ENCODE measurements at regions not wholly inside any gene's neighbourhood (a gene's known extent, or its start where the extent isn't known, plus 50 kb on each side); places are given as distances from the start of the nearest gene placed in this dataset.

DNA sequence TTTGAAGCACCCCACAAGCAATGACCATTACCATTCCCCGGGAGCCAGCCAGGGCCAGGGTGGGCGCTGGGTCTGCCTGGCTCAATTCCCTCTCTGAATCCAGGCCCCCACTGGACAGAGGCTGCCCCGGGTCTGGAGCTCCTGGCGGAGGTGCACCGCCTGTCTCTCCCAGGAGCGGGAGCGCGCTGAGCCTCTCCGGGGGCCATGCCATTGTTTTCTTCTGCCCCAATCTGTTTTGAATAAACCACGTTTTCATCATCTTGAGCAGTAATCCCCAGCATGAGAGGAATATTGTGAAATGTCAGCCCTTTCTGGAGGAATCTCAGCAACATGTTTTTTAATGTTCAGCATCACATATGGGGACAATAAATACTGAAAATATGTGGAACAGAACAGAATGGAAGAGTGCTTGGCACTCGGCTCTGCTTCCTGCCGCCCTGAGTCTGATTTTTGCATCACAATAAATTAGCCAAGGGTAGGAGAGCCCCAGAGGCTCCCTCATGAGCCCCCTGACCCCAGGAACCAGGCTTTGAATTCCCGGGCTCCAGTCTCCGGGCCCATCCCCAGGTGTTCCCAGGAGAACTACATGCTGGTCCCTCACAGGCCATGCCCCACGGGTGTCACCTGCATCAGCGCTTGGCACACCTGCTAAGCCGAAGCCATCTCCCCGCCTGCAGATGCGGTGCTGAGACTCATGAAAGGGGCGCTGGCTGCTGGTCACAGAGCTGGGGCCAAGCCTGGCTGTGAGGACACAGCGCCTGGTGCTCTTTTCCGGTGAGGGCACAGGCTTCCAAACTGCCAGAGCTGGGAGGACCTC is 88.8 kb downstream of the INHBB start:
- TF ChIP-seq, protein P1, sequence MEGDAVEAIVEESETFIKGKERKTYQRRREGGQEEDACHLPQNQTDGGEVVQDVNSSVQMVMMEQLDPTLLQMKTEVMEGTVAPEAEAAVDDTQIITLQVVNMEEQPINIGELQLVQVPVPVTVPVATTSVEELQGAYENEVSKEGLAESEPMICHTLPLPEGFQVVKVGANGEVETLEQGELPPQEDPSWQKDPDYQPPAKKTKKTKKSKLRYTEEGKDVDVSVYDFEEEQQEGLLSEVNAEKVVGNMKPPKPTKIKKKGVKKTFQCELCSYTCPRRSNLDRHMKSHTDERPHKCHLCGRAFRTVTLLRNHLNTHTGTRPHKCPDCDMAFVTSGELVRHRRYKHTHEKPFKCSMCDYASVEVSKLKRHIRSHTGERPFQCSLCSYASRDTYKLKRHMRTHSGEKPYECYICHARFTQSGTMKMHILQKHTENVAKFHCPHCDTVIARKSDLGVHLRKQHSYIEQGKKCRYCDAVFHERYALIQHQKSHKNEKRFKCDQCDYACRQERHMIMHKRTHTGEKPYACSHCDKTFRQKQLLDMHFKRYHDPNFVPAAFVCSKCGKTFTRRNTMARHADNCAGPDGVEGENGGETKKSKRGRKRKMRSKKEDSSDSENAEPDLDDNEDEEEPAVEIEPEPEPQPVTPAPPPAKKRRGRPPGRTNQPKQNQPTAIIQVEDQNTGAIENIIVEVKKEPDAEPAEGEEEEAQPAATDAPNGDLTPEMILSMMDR (IDR thresholded peaks at IDR 0.05), result no peak
- TF ChIP-seq EZH2 (IDR thresholded peaks at IDR 0.05; ENCODE audit: borderline replicate concordance, insufficient read depth, low read depth, low read length, poor library complexity, severe bottlenecking), result no peak
- Histone ChIP-seq H4K20me1 (ENCODE audit: control insufficient read depth, insufficient read depth, low read length, poor library complexity, severe bottlenecking) (no peaks in the 10 kb centered on the region), H3K4me1 (ENCODE audit: control insufficient read depth in 2 of 2, insufficient read depth in 2 of 2, low read length in 2 of 2) (no peaks in the 10 kb centered on the region), H3K27me3 (replicated peaks in 1 of 4; ENCODE audit: control extremely low read depth in 1 of 4, control insufficient read depth in 3 of 4, insufficient read depth in 4 of 4, low read length in 3 of 4) (peaks cover 0 to 11% (median 0%) of the 10 kb centered on the region in 4 experiments), H3K9ac (ENCODE audit: low read length) (no peak overlapping the region), H3K9me3 (ENCODE audit: control extremely low read depth in 1 of 3, control insufficient read depth in 2 of 3, insufficient read depth in 1 of 3, low read length in 2 of 3) (peaks cover 0 to 5% (median 0%) of the 10 kb centered on the region in 3 donors), H3K27ac (ENCODE audit: low read length in 2 of 2) (no peak overlapping the region), H3K4me3 (ENCODE audit: control extremely low read depth in 1 of 5, extremely low read depth in 1 of 5, insufficient read depth in 1 of 5, low read depth in 2 of 5, low read length in 4 of 5) (no peak overlapping the region), H3K79me2 (ENCODE audit: control insufficient read depth, insufficient read depth, low read length) (no peaks in the 10 kb centered on the region), H3K36me3 (replicated peaks in 1 of 2; ENCODE audit: control extremely low read depth in 1 of 2, control insufficient read depth in 1 of 2, extremely low read depth in 1 of 2, insufficient read depth in 2 of 2, low read length in 1 of 2) (no peaks in the 10 kb centered on the region), H3K4me2 (replicated peaks; ENCODE audit: low read depth, low read length, poor library complexity, severe bottlenecking) (no peak overlapping the region), H2AFZ (ENCODE audit: insufficient read depth, low read depth, low read length, poor library complexity, severe bottlenecking) (no peak overlapping the region)
- Mint-ChIP-seq H3K9me3 (ENCODE audit: insufficient read depth) (no peaks in the 10 kb centered on the region), H3K4me3 (no peak overlapping the region), H3K27ac (no peak overlapping the region), H3K27me3 (peaks cover 21% of the 10 kb centered on the region), H3K4me1 (no peaks in the 10 kb centered on the region)
- POLR2A ChIA-PET, result no interaction called here
- DNase-seq, result no peak
- 76% methylated on average over 20 of the region's 22 CpGs for WGBS (ENCODE audit: insufficient coverage)
- ATAC-seq (ENCODE audit: low read depth), result no peak
- CTCF ChIA-PET, result no interaction called here
- intact Hi-C loops (cut with micrococcal nuclease), result no loop called here

DNA sequence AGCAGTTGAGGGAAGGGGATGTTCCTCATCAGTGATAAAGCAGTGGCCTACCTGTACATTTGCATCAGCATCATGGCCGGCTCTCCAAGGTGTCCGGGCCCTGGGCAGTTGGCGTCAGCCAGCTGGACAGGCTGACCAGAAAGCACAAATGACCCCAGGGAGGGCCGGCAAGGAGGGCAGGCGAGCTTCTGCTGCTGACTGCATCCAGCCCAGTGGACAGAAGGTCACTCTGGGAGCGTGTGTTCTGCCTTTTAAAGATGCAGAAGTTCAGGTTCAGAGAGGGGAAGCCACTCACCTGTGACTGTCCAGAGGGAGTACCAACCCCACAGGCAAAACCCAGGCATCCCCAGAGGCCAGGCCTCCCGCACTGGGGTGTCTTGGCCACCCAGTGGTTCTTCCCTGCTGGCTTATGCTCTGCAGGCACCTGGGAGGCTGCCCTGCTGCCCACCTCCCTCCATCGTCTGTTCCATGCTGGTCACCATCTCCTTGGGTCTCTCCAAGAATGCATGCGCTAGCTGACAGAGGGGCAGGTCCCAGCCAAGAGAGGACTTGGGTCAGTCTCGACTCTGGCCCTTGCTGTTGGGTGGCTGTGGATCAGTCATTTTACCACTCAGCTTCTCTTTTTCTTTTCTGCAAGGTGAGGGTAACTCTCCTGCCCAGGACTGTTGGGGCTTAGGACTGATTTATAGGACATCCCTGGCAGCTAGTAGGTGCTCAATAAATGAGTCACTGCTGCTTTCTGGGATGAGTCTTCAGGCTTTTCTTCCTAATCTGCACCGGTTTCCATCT is 89.9 kb downstream of the INHBB start:
- ATAC-seq (ENCODE audit: low read depth) (no peak), DNase-seq (no peak)
- H3K27ac Mint-ChIP-seq, result no peak overlapping the region
- Histone ChIP-seq H3K9me3 (ENCODE audit: control extremely low read depth in 1 of 3, control insufficient read depth in 2 of 3, insufficient read depth in 1 of 3, low read length in 2 of 3) (peaks cover 0 to 5% (median 0%) of the 10 kb centered on the region in 3 donors), H4K20me1 (ENCODE audit: control insufficient read depth, insufficient read depth, low read length, poor library complexity, severe bottlenecking) (no peaks in the 10 kb centered on the region), H3K36me3 (replicated peaks in 1 of 2; ENCODE audit: control extremely low read depth in 1 of 2, control insufficient read depth in 1 of 2, extremely low read depth in 1 of 2, insufficient read depth in 2 of 2, low read length in 1 of 2) (no peaks in the 10 kb centered on the region), H3K27ac (ENCODE audit: low read length in 2 of 2) (no peak overlapping the region), H3K79me2 (ENCODE audit: control insufficient read depth, insufficient read depth, low read length) (no peaks in the 10 kb centered on the region), H3K4me1 (ENCODE audit: control insufficient read depth in 2 of 2, insufficient read depth in 2 of 2, low read length in 2 of 2) (no peaks in the 10 kb centered on the region), H3K4me2 (replicated peaks; ENCODE audit: low read depth, low read length, poor library complexity, severe bottlenecking) (no peak overlapping the region), H3K4me3 (ENCODE audit: control extremely low read depth in 1 of 5, extremely low read depth in 1 of 5, insufficient read depth in 1 of 5, low read depth in 2 of 5, low read length in 4 of 5) (no peak overlapping the region), H2AFZ (ENCODE audit: insufficient read depth, low read depth, low read length, poor library complexity, severe bottlenecking) (no peak overlapping the region), H3K9ac (ENCODE audit: low read length) (no peak overlapping the region), H3K27me3 (replicated peaks in 1 of 4; ENCODE audit: control extremely low read depth in 1 of 4, control insufficient read depth in 3 of 4, insufficient read depth in 4 of 4, low read length in 3 of 4) (peaks cover 0 to 15% (median 1%) of the 10 kb centered on the region in 4 experiments)
- peaks cover 26% of the 10 kb centered on the region for H3K27me3 Mint-ChIP-seq
- CTCF ChIA-PET, result no interaction called here
- TF ChIP-seq EZH2 (IDR thresholded peaks at IDR 0.05; ENCODE audit: borderline replicate concordance, insufficient read depth, low read depth, low read length, poor library complexity, severe bottlenecking), result no peak
- TF ChIP-seq, protein P1 (IDR thresholded peaks at IDR 0.05), result no peak
- 77% methylated on average over 10 of the region's 11 CpGs for WGBS (ENCODE audit: insufficient coverage)
- no peak overlapping the region for H3K4me3 Mint-ChIP-seq
- H3K9me3 Mint-ChIP-seq (ENCODE audit: insufficient read depth), result no peaks in the 10 kb centered on the region
- POLR2A ChIA-PET, result no interaction called here
- intact Hi-C loops (cut with micrococcal nuclease), result no loop called here
- no peaks in the 10 kb centered on the region for H3K4me1 Mint-ChIP-seq

Data from B cell (primary cell).